ENCODE measurements at regions not wholly inside any gene's neighbourhood (a gene's known extent, or its start where the extent isn't known, plus 50 kb on each side); places are given as distances from the start of the nearest gene placed in this dataset.

- no peak for DNase-seq
These were observed 101.7 kb upstream of the CASZ1 start for GRCh38 chr1:10897981-10898728.

GRCh38 chr1:10898921-10899320, 102.5 kb upstream of the CASZ1 start:
- DNase-seq = no peak

GRCh38 chr1:10899490-10900250, 103.2 kb upstream of the CASZ1 start:
- DNase-seq = no peak

DNA sequence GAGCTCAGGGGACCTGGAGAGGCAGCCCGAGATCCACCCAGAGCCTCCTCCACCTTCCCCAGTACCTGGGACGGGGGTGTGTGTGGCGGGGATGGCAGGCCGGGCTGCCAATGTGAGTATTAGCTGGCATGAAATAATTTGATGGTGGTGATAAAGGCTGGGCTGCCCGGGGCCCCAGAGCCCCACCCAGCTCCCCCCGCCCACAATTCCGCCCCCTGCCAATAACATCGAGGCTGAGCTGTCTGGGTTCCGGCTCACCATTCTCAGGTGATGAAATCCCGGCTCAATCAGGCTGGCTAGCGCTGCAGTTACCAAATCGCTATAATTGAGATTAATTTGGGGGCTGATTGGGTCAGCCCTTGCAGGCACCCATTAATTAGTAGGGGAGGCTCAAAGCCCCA, 103.8 kb upstream of the CASZ1 start:
- no peak for DNase-seq

GRCh38 chr1:10900691-10901090, 104.2 kb upstream of the CASZ1 start:
- no peak for DNase-seq

GRCh38 chr1:10901091-10901890, 104.8 kb upstream of the CASZ1 start:
- no peak for DNase-seq

DNA sequence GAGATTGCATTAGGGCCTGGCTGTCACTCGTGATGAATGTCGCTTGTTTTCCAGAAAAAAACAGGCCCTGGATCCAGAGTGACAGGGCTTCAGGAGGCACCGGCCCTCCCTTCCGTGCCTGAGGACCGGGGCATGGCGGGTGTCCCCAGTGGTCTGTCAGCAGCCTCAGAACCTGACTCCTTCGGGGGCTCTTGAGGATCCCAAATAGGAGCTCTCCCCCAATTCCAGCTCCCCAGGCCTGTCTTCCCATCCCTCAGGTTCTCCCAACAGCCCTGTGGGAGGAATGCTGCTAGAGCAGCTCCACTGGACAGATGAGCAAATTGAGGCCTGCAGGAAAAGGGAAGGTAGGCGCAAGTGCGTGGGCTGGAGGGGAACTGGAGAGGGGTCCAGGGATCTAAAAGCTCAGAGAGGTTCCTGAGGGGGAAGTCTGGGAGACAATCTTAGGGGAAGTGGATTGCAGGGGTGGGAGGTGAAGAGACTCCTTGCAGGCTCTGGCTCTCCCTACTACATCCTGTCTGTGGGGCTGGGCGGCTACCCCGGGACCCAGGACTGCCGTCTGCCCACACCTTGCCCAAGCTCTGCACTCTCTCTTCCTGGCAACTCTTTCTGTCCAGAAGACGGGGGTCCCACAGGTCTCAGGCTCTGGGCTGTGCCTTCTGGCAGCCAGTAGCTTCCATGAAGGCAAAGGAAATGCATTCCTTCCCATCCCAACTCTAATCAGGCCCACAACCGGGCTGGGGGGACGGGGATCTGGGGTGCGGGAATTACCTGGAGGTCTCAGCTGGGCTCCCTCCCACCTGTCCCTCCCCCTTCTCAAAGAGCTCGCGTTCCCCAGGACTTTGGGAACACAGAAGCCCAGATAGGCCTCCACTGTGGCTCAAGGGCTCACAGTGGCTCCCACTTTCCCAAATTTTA, 105.7 kb upstream of the CASZ1 start:
- DNase-seq = no peak

DNA sequence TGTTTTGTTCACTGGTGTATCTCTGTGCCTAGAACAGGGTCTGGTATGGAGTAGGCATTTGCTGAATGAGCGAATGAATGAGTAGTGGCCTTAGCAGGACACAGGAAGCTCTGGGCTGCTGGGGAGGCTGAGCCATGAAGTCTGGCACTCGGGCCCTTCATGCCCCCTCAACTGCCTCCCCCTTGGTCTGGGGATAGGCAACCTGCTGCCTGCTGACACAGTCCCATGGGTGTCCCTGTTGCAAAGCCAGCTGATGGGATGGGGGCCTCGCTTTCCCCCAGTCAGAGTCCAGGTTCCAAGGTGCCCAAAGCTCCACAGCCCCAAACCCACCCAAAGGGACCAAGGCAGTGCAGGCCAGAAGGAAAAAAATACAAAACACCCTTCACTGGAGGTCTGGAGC, 107.0 kb upstream of the CASZ1 start:
- DNase-seq = no peak

GRCh38 chr1:10903821-10904220, 107.4 kb upstream of the CASZ1 start:
- no peak for DNase-seq

GRCh38 chr1:10904396-10905358, 107.8 kb upstream of the TARDBP start:
- DNase-seq = no peak

GRCh38 chr1:10905841-10906655, 106.4 kb upstream of the TARDBP start:
- DNase-seq = no peak

GRCh38 chr1:10906866-10907519, 105.5 kb upstream of the TARDBP start:
- no peak for DNase-seq

GRCh38 chr1:10908266-10908665, 104.2 kb upstream of the TARDBP start:
- no peak for DNase-seq

- DNase-seq = peak; percentile 33
These were observed 102.5 kb upstream of the TARDBP start for GRCh38 chr1:10909697-10910680.

DNA sequence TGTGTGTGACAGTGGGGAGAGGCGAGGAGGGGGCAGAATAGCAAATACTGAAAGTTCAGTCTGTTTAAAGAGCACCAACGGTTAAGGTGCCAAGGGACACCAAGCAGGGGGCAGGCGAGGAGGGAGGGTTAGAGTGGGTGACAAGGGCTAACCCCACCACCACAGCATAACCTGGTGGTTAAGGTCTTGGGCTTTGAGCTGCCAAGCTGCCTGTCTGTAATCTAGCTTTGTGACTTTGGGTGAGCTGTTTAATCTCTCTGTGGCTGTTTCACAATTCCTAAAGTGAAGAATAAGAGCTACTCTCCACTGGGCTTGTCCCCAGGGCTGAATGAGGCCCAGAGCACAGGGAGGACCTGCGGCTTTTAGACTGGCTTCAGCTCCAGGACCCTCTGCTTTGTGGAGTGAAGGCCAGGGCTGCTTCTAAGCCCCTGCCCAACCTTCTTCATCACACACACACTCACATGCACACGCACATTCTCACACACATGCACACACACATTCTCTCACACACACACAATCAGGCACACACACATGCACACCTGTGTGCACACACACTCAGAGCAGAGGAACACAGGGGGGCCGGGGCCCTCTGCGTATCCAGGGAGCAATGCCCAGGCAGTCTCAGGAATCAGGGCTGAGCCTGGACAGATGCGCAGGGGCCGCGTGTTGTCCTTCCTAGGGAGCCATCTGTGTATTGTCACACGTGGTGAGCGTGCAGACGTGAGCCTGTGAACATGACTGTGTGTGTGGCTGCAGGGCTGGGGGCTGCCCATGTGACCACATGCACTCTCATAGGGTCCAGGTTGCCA, 101.6 kb upstream of the TARDBP start:
- DNase-seq = no peak

DNA sequence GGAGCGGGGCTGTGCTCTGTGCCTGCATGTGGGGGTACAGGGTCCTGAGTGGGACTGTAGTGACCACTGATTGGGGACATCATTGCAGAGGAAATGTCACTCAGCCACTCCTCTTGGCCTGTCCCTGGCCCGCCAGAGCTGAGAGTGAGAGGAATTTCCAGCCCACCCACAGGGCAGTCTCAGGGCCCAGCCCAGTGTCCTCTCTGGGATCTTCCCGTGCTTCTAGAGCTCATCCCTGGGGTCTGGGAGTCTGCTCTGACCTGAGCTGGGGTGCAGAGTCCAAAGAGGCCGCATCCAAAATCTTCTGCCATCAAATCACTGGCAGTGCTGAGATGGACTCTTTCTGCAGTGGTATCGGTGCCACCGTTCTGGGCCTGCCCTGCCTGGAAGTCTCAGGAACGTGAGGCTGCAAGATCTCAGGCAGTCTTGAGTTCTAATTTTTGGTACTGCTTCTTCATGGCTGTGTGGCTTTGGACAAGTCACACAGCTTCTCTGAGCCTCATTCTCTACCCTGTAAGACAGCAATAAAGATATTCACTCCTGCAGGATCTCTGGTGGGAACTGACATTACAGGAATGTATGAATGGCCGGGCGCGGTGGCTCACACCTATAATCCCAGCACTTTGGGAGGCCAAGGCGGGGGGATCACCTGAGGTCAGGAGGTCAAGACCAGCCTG, 100.8 kb upstream of the TARDBP start:
- DNase-seq = no peak

DNA sequence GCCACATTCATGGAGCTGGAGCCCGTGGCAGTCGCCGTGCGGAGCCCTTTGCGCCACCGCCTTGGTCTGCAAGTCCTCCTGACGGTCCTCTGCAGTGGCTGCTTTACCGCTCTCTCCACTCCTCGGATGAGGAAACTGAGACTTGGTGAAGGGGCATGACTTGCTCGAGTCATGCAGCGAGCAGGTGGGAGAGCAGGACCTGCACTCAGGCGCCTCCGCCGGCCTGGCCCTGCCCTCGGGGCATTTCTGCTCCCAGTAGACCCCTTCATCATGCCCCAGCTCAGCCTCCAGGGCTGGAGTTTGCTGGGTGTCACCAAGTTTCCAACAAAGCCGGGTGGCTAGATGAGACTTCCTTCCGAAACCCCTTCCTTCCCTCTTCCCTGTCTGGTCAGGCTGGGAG, 100.0 kb upstream of the TARDBP start:
- DNase-seq = no peak

Measured in NCI-H146 (cell line).